Suprapubic skin (tissue), 3 donors: ENCODE measurements at regions not wholly inside any gene's neighbourhood (a gene's known extent, or its start where the extent isn't known, plus 50 kb on each side); places are given as distances from the start of the nearest gene placed in this dataset.

Source experiments
- POLR2A ChIP-seq, 2 donors: fragments of 450-650 bp; IDR thresholded peaks; one replicate each; pipeline ENCODE4 v1.6.1; 2017; ENCODE audit warnings: antibody characterized with exemption in 2 of 2, mild to moderate bottlenecking in 2 of 2, moderate library complexity in 2 of 2
- TF ChIP-seq, protein P1 (sequence below), 2 donors: fragments of 200-600 bp in 1 of 2; fragments of 450-650 bp in 1 of 2; sonication (generic) in 1 of 2; IDR thresholded peaks; one replicate each; pipeline ENCODE4 v1.5.1; 2016 to 2019; ENCODE audit warnings: antibody characterized with exemption in 2 of 2, mild to moderate bottlenecking in 1 of 2, moderate library complexity in 1 of 2

DNA sequence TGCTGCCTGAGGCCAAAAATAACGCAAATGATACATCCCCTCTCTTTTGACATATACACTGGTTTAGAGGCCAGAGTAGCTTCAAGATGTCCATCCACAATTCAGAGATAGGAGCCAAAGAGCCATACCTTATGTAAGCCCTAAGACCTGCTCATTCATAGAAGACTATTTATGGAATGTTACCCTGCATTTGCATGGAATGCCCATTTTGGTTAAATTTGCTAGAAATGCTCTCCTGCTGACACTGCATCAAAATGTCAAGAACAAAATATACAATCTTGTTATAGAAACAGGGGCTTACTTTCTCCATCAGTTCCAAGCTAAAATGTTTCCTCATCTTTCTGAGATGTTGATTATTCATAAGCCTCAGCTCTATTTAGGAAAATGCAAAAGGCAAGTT lies 183.3 kb upstream of the CDKN3 start:
- no peak for TF ChIP-seq POLR2A (IDR thresholded peaks at IDR 0.05)
- TF ChIP-seq, protein P1, sequence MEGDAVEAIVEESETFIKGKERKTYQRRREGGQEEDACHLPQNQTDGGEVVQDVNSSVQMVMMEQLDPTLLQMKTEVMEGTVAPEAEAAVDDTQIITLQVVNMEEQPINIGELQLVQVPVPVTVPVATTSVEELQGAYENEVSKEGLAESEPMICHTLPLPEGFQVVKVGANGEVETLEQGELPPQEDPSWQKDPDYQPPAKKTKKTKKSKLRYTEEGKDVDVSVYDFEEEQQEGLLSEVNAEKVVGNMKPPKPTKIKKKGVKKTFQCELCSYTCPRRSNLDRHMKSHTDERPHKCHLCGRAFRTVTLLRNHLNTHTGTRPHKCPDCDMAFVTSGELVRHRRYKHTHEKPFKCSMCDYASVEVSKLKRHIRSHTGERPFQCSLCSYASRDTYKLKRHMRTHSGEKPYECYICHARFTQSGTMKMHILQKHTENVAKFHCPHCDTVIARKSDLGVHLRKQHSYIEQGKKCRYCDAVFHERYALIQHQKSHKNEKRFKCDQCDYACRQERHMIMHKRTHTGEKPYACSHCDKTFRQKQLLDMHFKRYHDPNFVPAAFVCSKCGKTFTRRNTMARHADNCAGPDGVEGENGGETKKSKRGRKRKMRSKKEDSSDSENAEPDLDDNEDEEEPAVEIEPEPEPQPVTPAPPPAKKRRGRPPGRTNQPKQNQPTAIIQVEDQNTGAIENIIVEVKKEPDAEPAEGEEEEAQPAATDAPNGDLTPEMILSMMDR (IDR thresholded peaks at IDR 0.05), result no peak
